Breast epithelium (tissue), 4 donors: ENCODE measurements at regions not wholly inside any gene's neighbourhood (a gene's known extent, or its start where the extent isn't known, plus 50 kb on each side); places are given as distances from the start of the nearest gene placed in this dataset.
"Not testable (repeated sequence)": the region's sequence is repeated elsewhere in the genome, so short reads cannot be mapped to it uniquely, and the experiment has no call there.

ENCODE experiments used
- DNase-seq, 2 donors: peaks; one replicate each; pipeline ENCODE4 v3.0.0-alpha.2; 2019; ENCODE audit warnings: low spot score in 2 of 2
- H3K27ac ChIP-seq, 2 donors: fragments of 200-600 bp; sonication (generic) in 1 of 2; one replicate each; pipeline ENCODE4 v1.5.1; 2016 to 2019; ENCODE audit warnings: mild to moderate bottlenecking in 1 of 2
- H3K27me3 ChIP-seq, 2 donors: fragments of 200-600 bp; sonication (generic) in 1 of 2; one replicate each; pipeline versions ENCODE4 v1.5.1 to v1.6.0; 2017 to 2019; ENCODE audit warnings: control low read depth in 1 of 2, mild to moderate bottlenecking in 1 of 2
- H3K36me3 ChIP-seq: fragments of 200-600 bp; one replicate; pipeline ENCODE4 v1.5.1; 2019
- H3K4me1 ChIP-seq, 2 donors: fragments of 200-600 bp; sonication (generic); one replicate each; pipeline ENCODE4 v1.5.1; 2016 to 2019; ENCODE audit warnings: control low read depth in 1 of 2
- H3K4me3 ChIP-seq, 3 donors: fragments of 200-600 bp; sonication (generic); 1 replicate in 2 of 3; 2 replicates in 1 of 3; pipeline ENCODE4 v1.5.1; 2016 to 2019; ENCODE audit warnings: mild to moderate bottlenecking in 3 of 3, moderate library complexity in 2 of 3
- H3K9me3 ChIP-seq, 2 donors: fragments of 200-600 bp; sonication (generic) in 1 of 2; one replicate each; pipeline ENCODE4 v1.5.1; 2016 to 2019; ENCODE audit warnings: control low read depth in 1 of 2
- CTCF ChIP-seq, 3 donors: fragments of 450-650 bp; IDR thresholded peaks; one replicate each; pipeline ENCODE4 v1.5.1; 2016 to 2017; ENCODE audit warnings: antibody characterized with exemption in 3 of 3, mild to moderate bottlenecking in 3 of 3, moderate library complexity in 3 of 3
- POLR2A ChIP-seq: fragments of 450-650 bp; IDR thresholded peaks from one replicate; pipeline ENCODE4 v1.6.1; 2016; ENCODE audit warnings: antibody characterized with exemption, mild to moderate bottlenecking, moderate library complexity
- POLR2AphosphoS5 ChIP-seq, 3 donors: sonication (generic); formaldehyde crosslinking; IDR thresholded peaks; one replicate each; pipeline ENCODE4 v1.6.1; 2017; ENCODE audit warnings: antibody characterized with exemption in 3 of 3
- intact Hi-C: fragments of 100-400 bp; cut with DNase I; formaldehyde crosslinking; loops from one replicate; pipeline ENCODE4 v1.15.1; 2023; ENCODE audit warnings: low total_unique reads

- no peak for DNase-seq
- H3K4me1 ChIP-seq, result no peaks in the 10 kb centered on the region
- no peak overlapping the region for H3K4me3 ChIP-seq
- no peaks in the 10 kb centered on the region for H3K36me3 ChIP-seq
- no peak overlapping the region for H3K27ac ChIP-seq
- no peak for TF ChIP-seq POLR2A
- no peak for TF ChIP-seq CTCF (IDR thresholded peaks at IDR 0.05)
- TF ChIP-seq POLR2AphosphoS5 (IDR thresholded peaks at IDR 0.05), result no peak
- no peaks in the 10 kb centered on the region for H3K27me3 ChIP-seq
- intact Hi-C loops, result no loop called here
- peaks cover 8% of the 10 kb centered on the region in 2 donors for H3K9me3 ChIP-seq
Measured at GRCh38 chr20:7776148-7776547, 164.1 kb downstream of the HAO1 start.

- Histone ChIP-seq H3K9me3 (no peaks in the 10 kb centered on the region), H3K4me3 (no peak overlapping the region), H3K27me3 (no peaks in the 10 kb centered on the region), H3K4me1 (no peaks in the 10 kb centered on the region), H3K36me3 (no peaks in the 10 kb centered on the region), H3K27ac (no peak overlapping the region)
- TF ChIP-seq CTCF (IDR thresholded peaks at IDR 0.05), result no peak
- no peak for TF ChIP-seq POLR2AphosphoS5 (IDR thresholded peaks at IDR 0.05)
- TF ChIP-seq POLR2A, result no peak
- intact Hi-C loops, result no loop called here
- DNase-seq, result no peak
Measured at GRCh38 chr20:7790189-7790588, 150.1 kb downstream of the HAO1 start.

GRCh38 chr20:7792150-7792869 lies 147.9 kb downstream of the HAO1 start:
- no peaks in the 10 kb centered on the region for H3K27me3 ChIP-seq
- H3K4me3 ChIP-seq, result no peak overlapping the region
- no peak for DNase-seq
- no peaks in the 10 kb centered on the region for H3K36me3 ChIP-seq
- H3K27ac ChIP-seq, result no peak overlapping the region
- TF ChIP-seq POLR2AphosphoS5 (IDR thresholded peaks at IDR 0.05) (no peak), CTCF (IDR thresholded peaks at IDR 0.05) (no peak), POLR2A (no peak)
- no peaks in the 10 kb centered on the region for H3K4me1 ChIP-seq
- intact Hi-C loops, result no loop called here
- no peaks in the 10 kb centered on the region for H3K9me3 ChIP-seq

- Histone ChIP-seq H3K36me3 (no peaks in the 10 kb centered on the region), H3K27ac (no peak overlapping the region), H3K9me3 (no peaks in the 10 kb centered on the region), H3K4me1 (no peaks in the 10 kb centered on the region), H3K4me3 (no peak overlapping the region), H3K27me3 (no peaks in the 10 kb centered on the region)
- DNase-seq, result no peak
- TF ChIP-seq CTCF (IDR thresholded peaks at IDR 0.05), result no peak
- TF ChIP-seq POLR2AphosphoS5 (IDR thresholded peaks at IDR 0.05), result no peak
- no peak for TF ChIP-seq POLR2A
- intact Hi-C loops, result no loop called here
Measured at GRCh38 chr20:7798176-7798575, 142.1 kb downstream of the HAO1 start.

GRCh38 chr20:7799862-7800261 lies 140.4 kb downstream of the HAO1 start:
- intact Hi-C loops, result no loop called here
- Histone ChIP-seq H3K9me3 (no peaks in the 10 kb centered on the region), H3K27ac (no peak overlapping the region), H3K4me1 (no peaks in the 10 kb centered on the region), H3K27me3 (no peaks in the 10 kb centered on the region), H3K36me3 (no peaks in the 10 kb centered on the region), H3K4me3 (no peak overlapping the region)
- DNase-seq, result no peak
- TF ChIP-seq POLR2AphosphoS5 (IDR thresholded peaks at IDR 0.05) (no peak), CTCF (IDR thresholded peaks at IDR 0.05) (no peak), POLR2A (no peak)

GRCh38 chr20:7803411-7804151 lies 136.7 kb downstream of the HAO1 start:
- H3K27ac ChIP-seq, H3K4me1 ChIP-seq, H3K27me3 ChIP-seq, intact Hi-C loops, DNase-seq, H3K36me3 ChIP-seq: not testable (repeated sequence)
- peaks cover 6 to 18% of the 10 kb centered on the region in 2 donors for H3K9me3 ChIP-seq
- H3K4me3 ChIP-seq, result peak overlapping the region in 1 of 3 donors; percentile 34
